Body of pancreas (tissue), 4 donors: ENCODE measurements at regions not wholly inside any gene's neighbourhood (a gene's known extent, or its start where the extent isn't known, plus 50 kb on each side); places are given as distances from the start of the nearest gene placed in this dataset.

Experiments
- ATAC-seq: fragments of 150-250 bp; one replicate; pipeline ENCODE4 v1.9.1; 2016
- DNase-seq, 4 donors: peaks; one replicate each; pipeline ENCODE4 v3.0.0-alpha.2; 2019
- H3K27ac ChIP-seq, 4 donors: fragments of 200-600 bp; sonication (generic); 1 replicate in 3 of 4; 2 replicates in 1 of 4; pipeline versions ENCODE4 v1.5.1 to v1.6.1; 2016 to 2019; ENCODE audit warnings: mild to moderate bottlenecking in 1 of 4, mixed read lengths in 1 of 4, moderate library complexity in 1 of 4
- H3K27me3 ChIP-seq, 2 donors: fragments of 200-600 bp; sonication (generic); one replicate each; pipeline ENCODE4 v1.6.0; 2016; ENCODE audit warnings: mild to moderate bottlenecking in 1 of 2
- H3K36me3 ChIP-seq, 2 donors: fragments of 200-600 bp; sonication (generic); replicated peaks in 1 of 2; 2 replicates each; pipeline ENCODE4 v1.5.1; 2016; ENCODE audit warnings: low read depth in 2 of 2; ENCODE audit not compliant: insufficient read depth in 1 of 2
- H3K4me1 ChIP-seq: fragments of 200-600 bp; sonication (generic); one replicate; pipeline ENCODE4 v1.6.0; 2016
- H3K4me3 ChIP-seq, 2 donors: fragments of 200-600 bp; sonication (generic); 1 replicate in 1 of 2; 2 replicates in 1 of 2; pipeline ENCODE4 v1.5.1; 2016 to 2019
- H3K9me3 ChIP-seq, 3 donors: fragments of 200-600 bp; sonication (generic); 1 replicate in 2 of 3; 2 replicates in 1 of 3; pipeline ENCODE4 v1.5.1; 2016
- CTCF ChIP-seq, 7 experiments: fragments of 450-650 bp in 4 of 7; fragments of 200-600 bp in 3 of 7; sonication (generic) in 3 of 7; IDR thresholded peaks; one replicate each; pipeline ENCODE4 v1.5.1; 2016 to 2019; ENCODE audit warnings: antibody characterized with exemption in 7 of 7
- POLR2A ChIP-seq, 3 donors: fragments of 450-650 bp; IDR thresholded peaks; one replicate each; pipeline ENCODE4 v1.6.1; 2016; ENCODE audit warnings: antibody characterized with exemption in 3 of 3, mild to moderate bottlenecking in 2 of 3
- WGBS, 2 donors: methylation state at CpG; one replicate each; pipeline ENCODE4 v1.1.5; 2017; 5-methylcytosine and 5-hydroxymethylcytosine counted together
- intact Hi-C: fragments of 100-400 bp; cut with DNase I; formaldehyde crosslinking; loops from one replicate; pipeline ENCODE4 v1.15.1; 2023

- intact Hi-C loops, result no loop called here
- TF ChIP-seq CTCF (IDR thresholded peaks at IDR 0.05) (no peak), POLR2A (IDR thresholded peaks at IDR 0.05) (no peak)
- WGBS, 2 donors, result 68 to 73% methylated on average over 1 of the region's 1 CpG
- H3K36me3 ChIP-seq, result no peaks in the 10 kb centered on the region
- H3K4me3 ChIP-seq, result no peak overlapping the region
- no peak for ATAC-seq
- DNase-seq, result no peak
- H3K27me3 ChIP-seq, result no peaks in the 10 kb centered on the region
- no peaks in the 10 kb centered on the region for H3K4me1 ChIP-seq
- no peak overlapping the region for H3K27ac ChIP-seq
- H3K9me3 ChIP-seq, result no peaks in the 10 kb centered on the region
Measured at GRCh38 chr7:125529249-125529648, 599.6 kb upstream of the POT1 start.

- Histone ChIP-seq H3K36me3 (no peaks in the 10 kb centered on the region), H3K4me3 (no peak overlapping the region), H3K9me3 (no peaks in the 10 kb centered on the region), H3K27ac (no peak overlapping the region), H3K27me3 (no peaks in the 10 kb centered on the region), H3K4me1 (no peaks in the 10 kb centered on the region)
- intact Hi-C loops, result no loop called here
- no peak for ATAC-seq
- WGBS, 2 donors, result 70 to 83% methylated on average over 5 of the region's 5 CpGs
- no peak for DNase-seq
- TF ChIP-seq CTCF (IDR thresholded peaks at IDR 0.05) (no peak), POLR2A (IDR thresholded peaks at IDR 0.05) (no peak)
Measured at GRCh38 chr7:125526958-125527357, 597.3 kb upstream of the POT1 start.

- H3K36me3 ChIP-seq, result no peaks in the 10 kb centered on the region
- no peaks in the 10 kb centered on the region for H3K9me3 ChIP-seq
- no peak overlapping the region for H3K4me3 ChIP-seq
- 74 to 79% methylated on average over 1 of the region's 1 CpG for WGBS, 2 donors
- DNase-seq, result no peak
- no peak for ATAC-seq
- TF ChIP-seq POLR2A (IDR thresholded peaks at IDR 0.05) (no peak), CTCF (IDR thresholded peaks at IDR 0.05) (no peak)
- no peaks in the 10 kb centered on the region for H3K27me3 ChIP-seq
- no peaks in the 10 kb centered on the region for H3K4me1 ChIP-seq
- intact Hi-C loops, result no loop called here
- no peak overlapping the region for H3K27ac ChIP-seq
Measured at GRCh38 chr7:125526092-125526491, 596.5 kb upstream of the POT1 start.

- Histone ChIP-seq H3K4me3 (no peak overlapping the region), H3K4me1 (no peaks in the 10 kb centered on the region), H3K36me3 (no peaks in the 10 kb centered on the region), H3K9me3 (no peaks in the 10 kb centered on the region), H3K27me3 (no peaks in the 10 kb centered on the region), H3K27ac (no peak overlapping the region)
- ATAC-seq (no peak), DNase-seq (no peak)
- TF ChIP-seq CTCF (IDR thresholded peaks at IDR 0.05) (no peak), POLR2A (IDR thresholded peaks at IDR 0.05) (no peak)
- intact Hi-C loops, result no loop called here
- WGBS, 2 donors, result 78 to 80% methylated on average over 4 of the region's 4 CpGs
Measured at GRCh38 chr7:125516194-125516593, 586.6 kb upstream of the POT1 start.

GRCh38 chr7:125512373-125512772, 582.7 kb upstream of the POT1 start:
- no peaks in the 10 kb centered on the region for H3K4me1 ChIP-seq
- no peak for ATAC-seq
- intact Hi-C loops, result no loop called here
- H3K4me3 ChIP-seq, result no peak overlapping the region
- TF ChIP-seq CTCF (IDR thresholded peaks at IDR 0.05) (no peak), POLR2A (IDR thresholded peaks at IDR 0.05) (no peak)
- DNase-seq, result no peak
- no peak overlapping the region for H3K27ac ChIP-seq
- 63 to 72% methylated on average over 1 of the region's 1 CpG for WGBS, 2 donors
- no peaks in the 10 kb centered on the region for H3K36me3 ChIP-seq
- no peaks in the 10 kb centered on the region for H3K9me3 ChIP-seq
- H3K27me3 ChIP-seq, result no peaks in the 10 kb centered on the region
